Psoas muscle (tissue), 7 donors: ENCODE measurements at regions not wholly inside any gene's neighbourhood (a gene's known extent, or its start where the extent isn't known, plus 50 kb on each side); places are given as distances from the start of the nearest gene placed in this dataset.

ENCODE experiments used
- ATAC-seq, 4 donors: fragments of 200-7000 bp; cut with Tn5 transposase; one replicate each; pipeline ENCODE4 v1.9.1; 2020; ENCODE audit warnings: moderate library complexity in 3 of 4, mild to moderate bottlenecking in 2 of 4
- DNase-seq, 2 donors: peaks; one replicate each; pipeline ENCODE4 v3.0.0-alpha.2; 2020
- H3K27ac ChIP-seq: fragments of 200-600 bp; one replicate; pipeline ENCODE4 v1.8.0; 2022
- H3K27me3 ChIP-seq, 3 donors: fragments of 200-600 bp in 1 of 3; one replicate each; pipeline versions ENCODE4 v1.6.1 to v1.8.0; 2013 to 2022; ENCODE audit warnings: low read length in 2 of 3, mild to moderate bottlenecking in 2 of 3, moderate library complexity in 1 of 3; ENCODE audit not compliant: insufficient read depth in 3 of 3
- H3K36me3 ChIP-seq, 2 donors: fragments of 200-600 bp in 1 of 2; one replicate each; pipeline versions ENCODE4 v1.6.1 to v1.8.0; 2013 to 2022; ENCODE audit warnings: low read depth in 1 of 2, mild to moderate bottlenecking in 1 of 2, moderate library complexity in 1 of 2; ENCODE audit not compliant: insufficient read depth in 1 of 2
- H3K4me1 ChIP-seq: fragments of 200-600 bp; one replicate; pipeline ENCODE4 v1.8.0; 2022
- H3K4me3 ChIP-seq: fragments of 200-600 bp; one replicate; pipeline ENCODE4 v1.8.0; 2022; ENCODE audit warnings: mild to moderate bottlenecking
- H3K9me3 ChIP-seq: fragments of 200-600 bp; one replicate; pipeline ENCODE4 v1.8.0; 2022
- WGBS, 3 donors: extraction: QIAGEN DNeasy Blood & Tissue Kit; methylation state at CpG; one replicate each; pipeline versions ENCODE4 v1.1.6 to v1.1.7; 2013; 5-methylcytosine and 5-hydroxymethylcytosine counted together
- intact Hi-C, 2 donors: fragments of 100-400 bp; cut with DNase I; formaldehyde crosslinking; loops; one replicate each; pipeline versions ENCODE4 v1.11.0 to v1.14.2; 2022
- TF ChIP-seq, protein P1 (sequence below): fragments of 200-600 bp; IDR thresholded peaks from one replicate; pipeline ENCODE4 v1.8.0; 2022; ENCODE audit warnings: antibody characterized with exemption
- donor health status: healthy with polysubstance abuse.
- donor health status: DM: no; HTN: no; CAD: no; lungs with moderate emphysema.
- donor health status: Bipolar disorder and iron deficiency.
- donor health status: healthy.
- donor health status: DM: yes; HTN: yes; CAD: no.
- donor health status: DM: no; HTN: no; CAD: no.
- donor health status: DM: yes; HTN: yes; CAD: no.

DNA sequence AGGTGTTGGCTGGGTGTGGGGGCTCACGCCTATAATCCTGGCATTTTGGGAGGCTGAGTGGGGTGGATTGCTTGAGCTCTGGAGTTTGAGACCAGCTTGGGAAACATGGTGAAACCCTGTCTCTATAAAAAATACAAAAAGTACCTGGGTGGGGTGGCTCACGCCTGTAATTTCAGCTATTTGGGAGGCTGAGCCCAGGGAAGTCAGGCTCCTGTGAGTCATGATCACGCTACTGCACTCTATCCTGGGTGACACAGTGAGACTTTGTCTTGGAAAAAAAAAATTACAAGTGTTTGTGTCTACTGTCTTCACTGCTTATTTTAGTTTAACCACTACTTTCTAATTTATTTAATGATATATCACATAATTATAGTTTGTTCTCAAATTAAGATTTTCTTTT lies 62.7 kb upstream of the DOCK10 start:
- Histone ChIP-seq H3K9me3 (no peaks in the 10 kb centered on the region), H3K27me3 (no peaks in the 10 kb centered on the region), H3K27ac (no peak overlapping the region), H3K36me3 (no peaks in the 10 kb centered on the region), H3K4me3 (no peak overlapping the region), H3K4me1 (no peaks in the 10 kb centered on the region)
- TF ChIP-seq, protein P1, sequence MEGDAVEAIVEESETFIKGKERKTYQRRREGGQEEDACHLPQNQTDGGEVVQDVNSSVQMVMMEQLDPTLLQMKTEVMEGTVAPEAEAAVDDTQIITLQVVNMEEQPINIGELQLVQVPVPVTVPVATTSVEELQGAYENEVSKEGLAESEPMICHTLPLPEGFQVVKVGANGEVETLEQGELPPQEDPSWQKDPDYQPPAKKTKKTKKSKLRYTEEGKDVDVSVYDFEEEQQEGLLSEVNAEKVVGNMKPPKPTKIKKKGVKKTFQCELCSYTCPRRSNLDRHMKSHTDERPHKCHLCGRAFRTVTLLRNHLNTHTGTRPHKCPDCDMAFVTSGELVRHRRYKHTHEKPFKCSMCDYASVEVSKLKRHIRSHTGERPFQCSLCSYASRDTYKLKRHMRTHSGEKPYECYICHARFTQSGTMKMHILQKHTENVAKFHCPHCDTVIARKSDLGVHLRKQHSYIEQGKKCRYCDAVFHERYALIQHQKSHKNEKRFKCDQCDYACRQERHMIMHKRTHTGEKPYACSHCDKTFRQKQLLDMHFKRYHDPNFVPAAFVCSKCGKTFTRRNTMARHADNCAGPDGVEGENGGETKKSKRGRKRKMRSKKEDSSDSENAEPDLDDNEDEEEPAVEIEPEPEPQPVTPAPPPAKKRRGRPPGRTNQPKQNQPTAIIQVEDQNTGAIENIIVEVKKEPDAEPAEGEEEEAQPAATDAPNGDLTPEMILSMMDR = no peak
- no peak for DNase-seq
- no peak for ATAC-seq
- intact Hi-C loops = no loop called here
- WGBS, 3 donors = 93 to 96% (median 96%) methylated on average over 3 of the region's 3 CpGs

DNA sequence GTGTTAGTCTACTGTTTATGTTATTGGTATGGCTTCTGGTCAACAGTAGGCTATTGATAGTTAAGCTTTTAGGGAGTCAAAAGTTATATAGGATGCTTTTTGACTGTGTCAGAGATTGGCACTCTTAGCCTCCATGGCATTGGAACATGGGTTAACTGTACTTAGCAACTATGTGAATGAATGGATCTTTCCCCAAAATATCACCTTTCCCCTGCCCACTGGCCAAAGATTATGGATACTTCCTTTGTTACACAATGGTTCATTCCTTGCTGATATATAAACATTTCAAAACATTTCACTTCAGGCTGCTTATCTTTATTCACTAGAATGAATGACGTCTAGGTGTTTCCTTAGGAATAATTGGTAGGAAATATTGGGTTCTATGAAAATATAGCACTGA lies 62.1 kb upstream of the DOCK10 start:
- no peaks in the 10 kb centered on the region for H3K9me3 ChIP-seq
- no peaks in the 10 kb centered on the region for H3K36me3 ChIP-seq
- H3K4me3 ChIP-seq = no peak overlapping the region
- no peaks in the 10 kb centered on the region for H3K4me1 ChIP-seq
- no peak for DNase-seq
- 84 to 89% (median 85%) methylated on average over 1 of the region's 1 CpG for WGBS, 3 donors
- H3K27ac ChIP-seq = no peak overlapping the region
- ATAC-seq = no peak
- TF ChIP-seq, protein P1 = no peak
- no peaks in the 10 kb centered on the region for H3K27me3 ChIP-seq
- intact Hi-C loops = no loop called here

DNA sequence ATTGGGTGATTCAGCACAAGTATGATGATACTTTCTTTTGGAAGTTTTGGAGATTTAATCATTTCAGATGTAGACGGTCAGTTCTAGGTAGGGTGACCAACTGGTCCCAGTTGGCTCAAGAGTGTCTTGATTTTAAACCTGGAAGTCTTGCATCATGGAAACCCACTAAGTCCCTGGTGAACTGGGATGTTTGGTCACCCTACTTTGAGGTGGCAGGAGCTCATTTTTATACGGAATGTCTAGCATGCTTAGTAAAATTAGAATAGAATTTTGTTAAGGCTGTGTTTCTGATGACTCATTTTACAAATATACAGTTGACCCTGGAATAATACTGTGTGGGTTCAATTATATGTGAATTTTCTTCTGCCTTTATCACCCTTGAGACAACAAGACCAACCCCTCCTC lies 61.5 kb upstream of the DOCK10 start:
- intact Hi-C loops = no loop called here
- Histone ChIP-seq H3K36me3 (no peaks in the 10 kb centered on the region), H3K27me3 (no peaks in the 10 kb centered on the region), H3K27ac (no peak overlapping the region), H3K4me3 (no peak overlapping the region), H3K9me3 (no peaks in the 10 kb centered on the region), H3K4me1 (no peaks in the 10 kb centered on the region)
- DNase-seq = no peak
- TF ChIP-seq, protein P1 = no peak
- WGBS, 3 donors = 54 to 63% (median 57%) methylated on average over 2 of the region's 2 CpGs
- no peak for ATAC-seq

DNA sequence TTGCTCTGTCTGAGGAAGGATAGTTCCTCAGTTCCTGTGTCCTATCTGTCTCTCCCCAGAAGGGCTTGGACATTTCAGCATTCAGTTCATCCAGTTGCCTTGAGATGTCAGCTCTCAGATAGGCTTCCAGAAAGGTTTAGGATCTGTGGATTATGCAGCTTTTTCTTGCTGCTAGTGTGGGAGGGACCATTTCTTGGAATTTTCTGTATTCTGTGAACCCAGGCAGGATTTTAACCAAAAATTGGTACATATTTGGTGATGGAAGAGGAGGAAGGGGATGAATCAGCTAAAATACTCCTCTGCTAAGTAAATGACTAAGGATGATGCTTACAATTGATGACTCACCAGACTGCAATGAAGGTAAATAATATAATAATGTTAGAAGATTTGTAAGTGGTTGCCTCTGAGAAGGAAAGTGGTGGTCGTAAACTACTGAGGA lies 58.6 kb upstream of the DOCK10 start:
- Histone ChIP-seq H3K27ac (no peak overlapping the region), H3K36me3 (no peaks in the 10 kb centered on the region), H3K9me3 (no peaks in the 10 kb centered on the region), H3K4me1 (no peaks in the 10 kb centered on the region), H3K27me3 (no peaks in the 10 kb centered on the region), H3K4me3 (no peak overlapping the region)
- no peak for DNase-seq
- intact Hi-C loops = no loop called here
- no peak for ATAC-seq
- whole genome bisulfite sequencing, 3 donors = 95 to 97% (median 95%) methylated on average over 1 of the region's 1 CpG
- TF ChIP-seq, protein P1 = no peak

DNA sequence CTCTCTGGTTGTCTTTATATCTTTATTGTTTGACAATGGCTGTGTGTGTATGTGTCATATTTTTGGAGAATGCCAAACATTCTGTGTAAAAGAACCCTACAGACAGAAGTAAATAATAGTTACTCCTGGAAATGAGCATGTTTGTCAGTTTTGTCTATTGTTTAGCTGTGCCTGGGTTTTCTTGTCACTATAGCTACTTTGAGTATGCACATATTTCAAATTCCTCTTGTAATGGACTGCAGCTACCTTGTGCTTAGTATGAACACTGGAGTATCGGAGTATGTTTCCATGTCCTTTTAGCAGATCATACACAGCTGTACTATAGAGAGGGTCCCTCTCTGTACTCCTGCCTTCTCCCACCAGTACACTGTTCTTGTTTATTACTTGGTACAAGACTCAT lies 58.0 kb upstream of the DOCK10 start:
- Histone ChIP-seq H3K9me3 (no peaks in the 10 kb centered on the region), H3K4me1 (no peaks in the 10 kb centered on the region), H3K36me3 (no peaks in the 10 kb centered on the region), H3K27me3 (no peaks in the 10 kb centered on the region), H3K4me3 (no peak overlapping the region), H3K27ac (no peak overlapping the region)
- TF ChIP-seq, protein P1 = no peak
- intact Hi-C loops = no loop called here
- DNase-seq (no peak), ATAC-seq (no peak)
- 71 to 87% (median 86%) methylated on average over 1 of the region's 1 CpG for WGBS, 3 donors
